ENCODE measurements at regions not wholly inside any gene's neighbourhood (a gene's known extent, or its start where the extent isn't known, plus 50 kb on each side); places are given as distances from the start of the nearest gene placed in this dataset.
"Not testable (repeated sequence)": the region's sequence is repeated elsewhere in the genome, so short reads cannot be mapped to it uniquely, and the experiment has no call there.

- DNase-seq = no peak
These were observed 162.6 kb upstream of the MAGI2 start for GRCh38 chr7:79615871-79616640.

GRCh38 chr7:79615466-79615865 is 162.0 kb upstream of the MAGI2 start:
- no peak for DNase-seq

- DNase-seq = no peak
These were observed 159.4 kb upstream of the MAGI2 start for GRCh38 chr7:79612903-79613302.

GRCh38 chr7:79612022-79612421 is 158.6 kb upstream of the MAGI2 start:
- no peak for DNase-seq

GRCh38 chr7:79610748-79611304 is 157.4 kb upstream of the MAGI2 start:
- no peak for DNase-seq

- no peak for DNase-seq
These were observed 156.8 kb upstream of the MAGI2 start for GRCh38 chr7:79610313-79610712.

GRCh38 chr7:79608005-79608404 is 154.5 kb upstream of the MAGI2 start:
- DNase-seq = no peak

GRCh38 chr7:79604841-79605240 is 151.4 kb upstream of the MAGI2 start:
- DNase-seq = no peak

- DNase-seq = no peak
These were observed 144.9 kb upstream of the MAGI2 start for GRCh38 chr7:79598351-79598750.

GRCh38 chr7:79594671-79595070 is 141.2 kb upstream of the MAGI2 start:
- not testable (repeated sequence) for DNase-seq

- DNase-seq = no peak
These were observed 140.4 kb upstream of the MAGI2 start for GRCh38 chr7:79593866-79594301.

- no peak for DNase-seq
These were observed 137.6 kb upstream of the MAGI2 start for GRCh38 chr7:79590916-79591623.

GRCh38 chr7:79590391-79590790 is 136.9 kb upstream of the MAGI2 start:
- no peak for DNase-seq

- DNase-seq = no peak
These were observed 117.4 kb upstream of the MAGI2 start for GRCh38 chr7:79570903-79571302.

GRCh38 chr7:79563821-79564522 is 110.5 kb upstream of the MAGI2 start:
- DNase-seq = no peak

- DNase-seq = no peak
These were observed 102.1 kb upstream of the MAGI2 start for GRCh38 chr7:79555571-79555970.

GRCh38 chr7:79553811-79554555 is 100.5 kb upstream of the MAGI2 start:
- DNase-seq = no peak

- DNase-seq = no peak
These were observed 99.0 kb upstream of the MAGI2 start for GRCh38 chr7:79552463-79552862.

- no peak for DNase-seq
These were observed 95.3 kb upstream of the MAGI2 start for GRCh38 chr7:79548727-79549126.

- DNase-seq = no peak
These were observed 93.7 kb upstream of the MAGI2 start for GRCh38 chr7:79547132-79547531.

- DNase-seq = no peak
These were observed 87.1 kb upstream of the MAGI2 start for GRCh38 chr7:79540592-79540991.

- no peak for DNase-seq
These were observed 80.7 kb upstream of the MAGI2 start for GRCh38 chr7:79534128-79534527.

Measured in activated CD8-positive, alpha-beta memory T cell treated with anti-CD3 and anti-CD28 coated beads for 24 hours (primary cell).